ENCODE measurements at regions not wholly inside any gene's neighbourhood (a gene's known extent, or its start where the extent isn't known, plus 50 kb on each side); places are given as distances from the start of the nearest gene placed in this dataset.

- no peak for TF ChIP-seq CTCF (IDR thresholded peaks at IDR 0.05; ENCODE audit: low read depth, low read length)
- no peak overlapping the region for H3K4me3 ChIP-seq (ENCODE audit: low read depth, low read length)
- in situ Hi-C loops (cut with HindIII; ENCODE audit: low sequenced_read_pairs): no loop called here
- no peak for DNase-seq (ENCODE audit: low read depth, low spot score)
Measured at GRCh38 chr13:50522506-50522905, 321.0 kb downstream of the DLEU7 start.

GRCh38 chr13:50523307-50523706 lies 320.2 kb downstream of the DLEU7 start:
- in situ Hi-C loops (cut with HindIII; ENCODE audit: low sequenced_read_pairs): no loop called here
- no peak overlapping the region for H3K4me3 ChIP-seq (ENCODE audit: low read depth, low read length)
- DNase-seq (ENCODE audit: low read depth, low spot score): no peak
- no peak for TF ChIP-seq CTCF (IDR thresholded peaks at IDR 0.05; ENCODE audit: low read depth, low read length)

GRCh38 chr13:50524560-50524959 lies 318.9 kb downstream of the DLEU7 start:
- no peak for DNase-seq (ENCODE audit: low read depth, low spot score)
- in situ Hi-C loops (cut with HindIII; ENCODE audit: low sequenced_read_pairs): no loop called here
- H3K4me3 ChIP-seq (ENCODE audit: low read depth, low read length): no peak overlapping the region
- TF ChIP-seq CTCF (IDR thresholded peaks at IDR 0.05; ENCODE audit: low read depth, low read length): no peak

- no peak overlapping the region for H3K4me3 ChIP-seq (ENCODE audit: low read depth, low read length)
- DNase-seq (ENCODE audit: low read depth, low spot score): no peak
- in situ Hi-C loops (cut with HindIII; ENCODE audit: low sequenced_read_pairs): no loop called here
- no peak for TF ChIP-seq CTCF (IDR thresholded peaks at IDR 0.05; ENCODE audit: low read depth, low read length)
Measured at GRCh38 chr13:50526661-50527071, 316.8 kb downstream of the DLEU7 start.

- no peak overlapping the region for H3K4me3 ChIP-seq (ENCODE audit: low read depth, low read length)
- no peak for DNase-seq (ENCODE audit: low read depth, low spot score)
- in situ Hi-C loops (cut with HindIII; ENCODE audit: low sequenced_read_pairs): no loop called here
- no peak for TF ChIP-seq CTCF (IDR thresholded peaks at IDR 0.05; ENCODE audit: low read depth, low read length)
Measured at GRCh38 chr13:50527188-50527587, 316.3 kb downstream of the DLEU7 start.

GRCh38 chr13:50527612-50528509 lies 315.6 kb downstream of the DLEU7 start:
- DNase-seq (ENCODE audit: low read depth, low spot score): no peak
- no peak for TF ChIP-seq CTCF (IDR thresholded peaks at IDR 0.05; ENCODE audit: low read depth, low read length)
- no peak overlapping the region for H3K4me3 ChIP-seq (ENCODE audit: low read depth, low read length)
- in situ Hi-C loops (cut with HindIII; ENCODE audit: low sequenced_read_pairs): no loop called here

All from astrocyte of the spinal cord (primary cell).